Endothelial cell of umbilical vein (primary cell): ENCODE measurements at regions not wholly inside any gene's neighbourhood (a gene's known extent, or its start where the extent isn't known, plus 50 kb on each side); places are given as distances from the start of the nearest gene placed in this dataset.

Experiments
- EZH2 ChIP-seq: IDR thresholded peaks from 2 replicates; pipeline ENCODE4 v1.6.1; 2012; ENCODE audit warnings: borderline replicate concordance, low read depth, mild to moderate bottlenecking, moderate library complexity, low read length, inconsistent platforms; ENCODE audit not compliant: severe bottlenecking
- FOS ChIP-seq: IDR thresholded peaks from 2 replicates; pipeline ENCODE4 v1.6.1; 2011; ENCODE audit warnings: mild to moderate bottlenecking, low read length, moderate library complexity, borderline replicate concordance; ENCODE audit not compliant: insufficient read depth
- TF ChIP-seq, protein P1 (sequence below), 2 donors: IDR thresholded peaks; 1 replicate in 1 of 2; 2 replicates in 1 of 2; pipeline ENCODE4 v1.5.1; 2011; ENCODE audit warnings: low read length in 2 of 2, mild to moderate bottlenecking in 2 of 2, moderate library complexity in 2 of 2, control low read depth in 1 of 2, inconsistent platforms in 1 of 2, low read depth in 1 of 2; ENCODE audit not compliant: insufficient read depth in 1 of 2; ENCODE audit errors: extremely low read depth in 1 of 2

GRCh38 chr4:14299166-14299565 is 671.6 kb upstream of the BOD1L1 start:
- TF ChIP-seq, protein P1, sequence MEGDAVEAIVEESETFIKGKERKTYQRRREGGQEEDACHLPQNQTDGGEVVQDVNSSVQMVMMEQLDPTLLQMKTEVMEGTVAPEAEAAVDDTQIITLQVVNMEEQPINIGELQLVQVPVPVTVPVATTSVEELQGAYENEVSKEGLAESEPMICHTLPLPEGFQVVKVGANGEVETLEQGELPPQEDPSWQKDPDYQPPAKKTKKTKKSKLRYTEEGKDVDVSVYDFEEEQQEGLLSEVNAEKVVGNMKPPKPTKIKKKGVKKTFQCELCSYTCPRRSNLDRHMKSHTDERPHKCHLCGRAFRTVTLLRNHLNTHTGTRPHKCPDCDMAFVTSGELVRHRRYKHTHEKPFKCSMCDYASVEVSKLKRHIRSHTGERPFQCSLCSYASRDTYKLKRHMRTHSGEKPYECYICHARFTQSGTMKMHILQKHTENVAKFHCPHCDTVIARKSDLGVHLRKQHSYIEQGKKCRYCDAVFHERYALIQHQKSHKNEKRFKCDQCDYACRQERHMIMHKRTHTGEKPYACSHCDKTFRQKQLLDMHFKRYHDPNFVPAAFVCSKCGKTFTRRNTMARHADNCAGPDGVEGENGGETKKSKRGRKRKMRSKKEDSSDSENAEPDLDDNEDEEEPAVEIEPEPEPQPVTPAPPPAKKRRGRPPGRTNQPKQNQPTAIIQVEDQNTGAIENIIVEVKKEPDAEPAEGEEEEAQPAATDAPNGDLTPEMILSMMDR (IDR thresholded peaks at IDR 0.05; ENCODE audit: extremely low read depth in 1 of 2, insufficient read depth in 1 of 2, low read depth in 1 of 2, low read length in 2 of 2): no peak
- TF ChIP-seq FOS: no peak
- TF ChIP-seq EZH2: no peak
